Head of caudate nucleus (tissue), 42 donors: ENCODE measurements at regions not wholly inside any gene's neighbourhood (a gene's known extent, or its start where the extent isn't known, plus 50 kb on each side); places are given as distances from the start of the nearest gene placed in this dataset.
"Not testable (repeated sequence)": the region's sequence is repeated elsewhere in the genome, so short reads cannot be mapped to it uniquely, and the experiment has no call there.

Source experiments
- DNase-seq, 42 donors: peaks; one replicate each; pipeline versions ENCODE4 v3.0.0 to v3.0.0-alpha.2; 2020 to 2021; ENCODE audit warnings: mixed read lengths in 7 of 42
- intact Hi-C: fragments of 100-400 bp; cut with DNase I; formaldehyde crosslinking; loops from one replicate; pipeline ENCODE4 v1.15.0; 2022

DNA sequence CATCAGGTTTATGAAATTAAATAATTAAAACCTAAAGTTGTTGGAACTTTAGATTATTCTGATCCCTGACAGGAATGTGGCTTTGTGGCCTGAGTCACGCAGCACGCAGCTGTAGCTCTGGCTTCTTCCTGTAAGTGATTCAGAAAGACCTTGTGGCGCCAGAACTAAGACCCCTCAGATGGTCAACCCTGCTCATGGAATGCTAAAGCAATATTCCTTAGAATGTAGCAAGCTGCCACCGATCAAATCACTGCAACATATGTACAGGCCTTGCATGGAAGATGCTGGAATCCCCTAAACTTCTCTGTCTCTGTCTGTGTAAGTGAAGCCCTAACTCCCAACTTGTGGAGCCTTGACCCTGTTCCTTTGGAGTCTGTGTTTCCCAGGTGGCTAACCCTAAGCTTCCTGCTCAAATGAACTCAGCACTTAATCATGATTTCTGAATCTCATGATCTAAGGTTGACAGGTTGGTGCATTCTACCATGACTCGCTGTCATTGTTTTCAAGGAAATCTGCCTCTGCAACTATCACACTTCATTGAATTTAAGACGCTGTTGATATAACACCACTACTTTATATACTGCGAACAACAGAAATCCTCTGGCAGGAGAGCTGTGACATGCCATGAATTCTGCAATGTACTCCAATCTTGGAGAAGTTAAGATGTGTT lies 111.2 kb upstream of the CST7 start:
- DNase-seq = no peak
- intact Hi-C loops = no loop called here

GRCh38 chr20:24838546-24839535 lies 110.2 kb upstream of the CST7 start:
- intact Hi-C loops = no loop called here
- DNase-seq = no peak

DNA sequence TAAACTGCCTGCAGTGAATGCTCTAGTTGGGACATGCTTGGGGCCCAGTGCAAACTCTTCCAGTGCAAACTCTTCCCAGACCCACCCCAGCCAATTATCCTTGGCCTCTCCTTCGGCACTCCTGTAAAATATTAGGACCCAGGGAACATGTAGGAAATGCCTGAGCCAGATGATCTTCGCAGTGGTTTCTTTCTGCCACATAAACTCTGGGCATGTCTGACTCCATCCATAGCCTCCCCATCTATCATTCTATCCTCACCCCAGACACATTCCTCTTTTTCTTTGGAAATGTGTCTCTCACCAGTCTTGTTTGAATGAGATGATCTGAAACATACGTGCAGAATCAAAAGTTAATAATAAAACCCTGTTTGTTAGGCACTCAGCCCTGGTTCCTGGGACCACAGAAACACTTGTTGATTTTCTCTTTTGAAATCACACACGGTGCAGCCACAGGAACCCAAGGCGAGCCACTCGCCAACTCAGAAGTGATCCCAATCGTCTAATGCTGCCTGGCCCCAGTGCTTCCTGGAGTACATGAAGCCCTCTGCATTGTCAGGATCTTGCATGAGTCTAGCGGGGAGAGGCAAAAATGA lies 108.9 kb upstream of the CST7 start:
- intact Hi-C loops = no loop called here
- no peak for DNase-seq

GRCh38 chr20:24842274-24842917 lies 106.7 kb upstream of the CST7 start:
- no peak for DNase-seq
- intact Hi-C loops = no loop called here

DNA sequence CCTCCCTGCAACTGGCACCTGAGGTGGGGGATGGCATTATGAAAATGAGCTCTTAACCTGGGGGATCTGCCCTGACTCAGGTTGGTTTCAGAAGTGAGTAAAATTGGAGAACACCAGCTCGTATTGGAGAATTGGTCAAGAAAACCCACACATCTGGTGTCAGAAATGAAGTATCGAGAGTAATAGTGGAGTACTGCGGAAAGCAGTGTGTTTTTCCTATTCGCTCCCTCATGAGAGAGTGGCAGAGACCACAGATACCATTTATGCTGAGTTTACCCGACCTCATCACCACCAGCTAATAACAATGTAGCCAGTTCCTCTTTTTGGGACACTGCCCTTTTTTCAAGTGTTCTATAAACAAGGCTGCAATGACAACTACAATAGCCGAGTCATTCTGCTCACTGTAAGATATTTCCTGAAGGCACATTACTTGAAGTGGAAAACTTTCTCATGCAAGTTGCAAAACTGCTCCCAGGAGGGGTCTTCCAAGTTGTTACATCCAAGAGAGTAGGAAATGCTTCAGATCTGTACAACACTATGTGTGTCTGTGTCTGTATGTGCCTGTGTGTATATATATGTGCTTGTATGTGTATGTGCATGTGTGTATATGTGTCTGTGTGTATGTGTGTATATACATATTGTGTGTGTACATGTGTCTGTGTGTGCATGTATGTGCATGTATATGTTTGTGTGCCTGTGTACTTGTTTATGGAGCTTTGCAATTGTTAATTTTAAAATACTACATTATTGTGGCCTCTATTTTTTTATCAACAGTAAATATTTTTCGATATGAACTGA lies 106.0 kb upstream of the CST7 start:
- intact Hi-C loops = no loop called here
- DNase-seq = no peak

DNA sequence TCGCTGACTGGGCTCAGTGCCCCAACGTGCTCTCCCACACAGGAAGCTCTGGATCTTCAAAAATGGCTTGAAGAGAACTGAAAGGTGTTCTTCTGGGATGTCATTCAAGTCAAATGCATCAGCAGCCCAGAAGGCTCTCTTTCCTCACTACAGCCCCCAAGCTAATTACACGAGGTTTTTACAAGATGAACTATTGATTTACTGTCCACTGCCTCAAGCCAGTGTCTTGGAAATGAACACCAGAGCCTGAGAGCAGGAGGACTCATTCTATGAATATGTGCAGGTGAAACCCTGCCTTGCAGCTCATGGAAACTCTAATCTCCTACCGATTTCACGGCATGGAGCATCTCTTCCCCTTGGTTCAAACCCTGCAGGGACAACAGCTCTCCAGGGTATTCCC lies 98.9 kb upstream of the CST7 start:
- intact Hi-C loops = no loop called here

DNA sequence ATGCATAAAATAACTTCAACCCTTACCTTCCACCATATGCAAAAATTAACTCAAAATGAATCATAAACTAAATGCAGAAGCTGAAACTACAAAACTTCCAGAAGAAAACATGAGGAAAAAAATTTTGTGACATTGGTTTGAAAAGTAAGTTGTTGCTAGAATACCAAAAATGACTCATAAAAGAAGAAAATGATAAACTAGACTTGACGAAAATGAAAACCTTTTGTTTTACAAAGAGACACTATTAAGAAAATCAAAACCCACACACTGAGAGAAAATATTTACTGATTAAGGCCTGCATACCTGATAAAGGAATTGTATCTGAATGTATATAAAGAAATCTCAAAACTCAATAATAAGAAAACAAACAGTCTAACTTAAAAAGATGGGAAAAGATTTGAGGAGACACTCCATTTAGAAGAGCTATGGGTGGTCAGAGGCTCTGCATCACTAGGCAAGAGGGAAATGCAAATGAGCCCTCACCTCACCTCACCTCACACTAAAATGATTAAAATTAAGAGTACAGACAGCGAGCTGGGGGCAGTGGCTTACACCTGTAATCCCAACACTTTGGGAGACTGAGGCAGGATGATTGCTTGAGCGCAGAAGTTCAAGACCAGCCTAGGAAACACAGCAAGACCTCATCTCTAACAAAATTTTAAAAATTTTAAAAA lies 97.6 kb upstream of the CST7 start:
- DNase-seq = no peak
- intact Hi-C loops = no loop called here

More for the DNA sequence above, 98.9 kb upstream of the CST7 start:
- DNase-seq = no peak

DNA sequence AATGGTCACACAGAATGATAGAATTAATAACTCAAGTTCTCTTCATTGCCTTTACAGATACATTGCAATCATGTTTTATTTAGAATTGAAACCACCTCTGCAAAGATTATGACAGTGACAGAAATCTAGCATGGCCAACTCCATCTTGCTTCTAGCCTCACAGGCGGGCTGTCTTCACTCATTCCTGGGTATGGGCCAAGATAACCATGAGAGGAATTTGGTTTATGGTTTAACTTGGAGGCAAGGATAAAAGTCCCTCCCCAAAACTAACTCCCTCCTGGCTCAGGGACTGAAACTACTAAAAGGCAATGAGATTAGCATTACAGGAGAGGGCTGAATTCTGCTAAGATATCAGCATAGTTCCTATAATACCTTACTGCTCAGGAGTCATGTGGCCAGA lies 95.2 kb upstream of the CST7 start:
- intact Hi-C loops = no loop called here
- DNase-seq = no peak

- intact Hi-C loops = no loop called here
- no peak for DNase-seq
Measured at GRCh38 chr20:24855848-24856247, 93.2 kb upstream of the CST7 start.

DNA sequence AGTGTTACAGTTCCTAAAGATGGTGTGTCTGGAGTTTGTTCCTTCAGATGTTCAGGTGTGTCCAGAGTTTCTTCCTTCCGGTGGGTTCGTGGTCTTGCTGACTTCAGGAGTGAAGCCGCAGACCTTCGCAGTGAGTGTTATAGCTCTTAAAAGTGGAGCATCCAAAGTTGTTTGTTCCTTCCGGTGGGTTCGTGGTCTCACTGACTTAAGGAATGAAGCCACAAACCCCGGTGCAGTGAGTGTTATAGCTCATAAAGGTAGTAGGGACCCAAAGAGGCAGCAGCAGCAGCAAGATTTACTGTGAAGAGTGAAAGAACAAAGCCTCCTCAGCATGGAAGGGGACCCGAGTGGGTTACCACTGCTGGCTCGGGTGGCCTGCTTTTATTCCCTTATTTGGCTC lies 90.6 kb upstream of the CST7 start:
- intact Hi-C loops, DNase-seq: not testable (repeated sequence)

DNA sequence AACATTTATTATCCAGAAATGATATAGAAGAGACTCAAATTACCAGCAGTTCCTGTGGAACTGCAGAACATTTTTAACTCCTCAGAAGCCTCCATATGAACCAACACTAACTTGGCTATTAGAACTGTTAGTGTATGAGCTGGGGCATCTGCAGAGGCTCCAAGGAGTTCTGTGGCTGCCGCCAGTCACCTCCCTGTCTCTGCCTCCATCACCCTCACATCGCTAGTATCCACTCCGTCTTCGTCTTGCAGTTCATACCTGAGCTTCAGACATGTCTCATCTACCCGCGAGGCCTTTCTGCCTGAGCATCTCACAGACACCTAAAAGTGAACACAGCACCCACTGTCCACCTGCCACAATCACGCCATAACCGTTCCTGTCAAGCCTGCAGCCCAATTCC lies 89.5 kb upstream of the CST7 start:
- intact Hi-C loops = no loop called here
- no peak for DNase-seq

- intact Hi-C loops = no loop called here
- no peak for DNase-seq
Measured at GRCh38 chr20:24862186-24862585, 86.9 kb upstream of the CST7 start.

DNA sequence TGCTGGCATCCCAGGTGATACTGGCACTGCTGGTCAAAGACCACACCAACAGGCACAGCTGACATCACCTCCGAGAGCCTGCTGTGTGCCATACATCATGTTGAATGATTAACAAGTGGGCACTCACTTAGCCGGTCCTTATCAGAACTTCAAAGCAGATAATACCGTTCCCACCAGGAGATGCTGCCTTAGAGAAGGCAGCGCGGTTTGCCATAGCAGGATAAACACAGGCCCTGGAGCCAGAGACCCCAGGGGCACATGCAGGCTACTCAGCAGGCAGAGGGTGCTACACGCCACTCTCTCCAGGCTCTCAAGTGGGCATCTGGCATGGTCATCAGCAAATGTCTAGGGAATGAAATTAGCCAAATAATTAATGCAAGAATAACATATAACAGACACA lies 86.5 kb upstream of the CST7 start:
- intact Hi-C loops = no loop called here
- DNase-seq = no peak

DNA sequence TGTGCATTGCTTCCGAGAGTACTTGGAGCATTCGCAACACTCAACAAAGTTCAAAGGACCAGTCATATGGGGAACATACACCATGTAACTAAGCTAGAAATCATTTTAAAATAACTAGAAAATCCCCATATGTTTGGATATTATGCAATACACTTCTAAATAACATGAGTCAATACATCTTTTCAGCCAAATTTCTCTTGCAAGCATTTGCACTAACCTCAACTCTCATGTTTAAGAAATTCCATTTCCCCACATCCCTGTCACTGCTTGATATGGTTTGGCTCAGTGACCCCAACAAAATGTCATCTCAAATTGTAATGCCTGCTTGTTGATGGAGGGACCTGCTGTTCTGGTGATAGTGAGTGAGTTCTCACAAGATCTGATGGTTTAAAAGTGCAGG lies 85.7 kb upstream of the CST7 start:
- no peak for DNase-seq
- intact Hi-C loops = no loop called here

- intact Hi-C loops = no loop called here
- DNase-seq = no peak
Measured at GRCh38 chr20:24866008-24866407, 83.1 kb upstream of the CST7 start.

GRCh38 chr20:24866742-24867141 lies 82.3 kb upstream of the CST7 start:
- no peak for DNase-seq
- intact Hi-C loops = no loop called here

DNA sequence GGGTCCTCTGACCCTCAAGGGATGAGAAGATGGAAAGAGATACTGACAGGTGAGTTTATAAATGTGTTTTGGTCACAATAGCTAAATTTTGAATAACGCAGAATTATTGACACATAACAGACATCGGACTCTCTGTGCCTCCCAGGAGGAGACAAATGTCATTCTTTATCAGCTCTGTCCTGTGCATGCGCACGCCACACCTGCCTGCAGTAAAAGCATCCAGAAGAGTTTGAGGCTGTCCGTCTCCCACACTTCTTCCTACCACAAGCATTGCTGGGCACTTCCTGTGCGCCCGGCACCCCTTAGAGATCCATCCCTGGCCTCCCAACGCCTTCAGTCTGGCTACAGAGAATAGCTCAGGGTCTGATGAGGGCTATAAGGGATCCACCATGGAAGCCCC lies 81.5 kb upstream of the CST7 start:
- no peak for DNase-seq
- intact Hi-C loops = no loop called here

DNA sequence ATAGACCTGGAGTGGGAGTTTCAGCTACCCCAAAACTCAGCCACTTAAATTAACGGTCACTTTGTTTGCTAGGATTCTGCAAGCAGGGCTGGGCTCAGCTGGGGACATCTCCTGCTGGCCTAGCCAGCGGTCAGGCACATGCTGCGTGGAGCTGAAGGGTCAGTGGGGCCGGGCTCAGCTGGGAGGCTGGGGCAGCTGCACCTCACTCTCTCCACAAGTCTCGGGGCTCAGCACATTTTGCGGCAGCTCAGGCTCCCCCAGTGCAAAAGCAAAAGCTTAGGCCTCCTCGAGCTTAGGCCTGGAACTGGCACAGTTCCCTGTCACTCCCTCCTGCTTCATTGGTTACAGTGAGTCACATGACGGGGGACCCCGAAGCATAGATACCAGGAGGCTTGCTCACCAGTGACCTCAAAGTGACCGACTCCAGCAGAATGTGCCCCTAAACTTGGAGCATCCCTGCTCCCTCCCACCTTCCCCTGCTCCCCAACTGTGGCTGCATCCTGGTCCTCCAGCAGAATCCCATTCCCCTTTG lies 80.6 kb upstream of the CST7 start:
- intact Hi-C loops = no loop called here
- DNase-seq = no peak
